HG02973 (cell line): ENCODE measurements at regions not wholly inside any gene's neighbourhood (a gene's known extent, or its start where the extent isn't known, plus 50 kb on each side); places are given as distances from the start of the nearest gene placed in this dataset.

Experiments
- ATAC-seq: cut with Tn5 transposase; IDR thresholded peaks from one replicate; pipeline ENCODE4 v1.9.1; 2021; ENCODE audit warnings: moderate library complexity; ENCODE audit not compliant: unreplicated experiment

DNA sequence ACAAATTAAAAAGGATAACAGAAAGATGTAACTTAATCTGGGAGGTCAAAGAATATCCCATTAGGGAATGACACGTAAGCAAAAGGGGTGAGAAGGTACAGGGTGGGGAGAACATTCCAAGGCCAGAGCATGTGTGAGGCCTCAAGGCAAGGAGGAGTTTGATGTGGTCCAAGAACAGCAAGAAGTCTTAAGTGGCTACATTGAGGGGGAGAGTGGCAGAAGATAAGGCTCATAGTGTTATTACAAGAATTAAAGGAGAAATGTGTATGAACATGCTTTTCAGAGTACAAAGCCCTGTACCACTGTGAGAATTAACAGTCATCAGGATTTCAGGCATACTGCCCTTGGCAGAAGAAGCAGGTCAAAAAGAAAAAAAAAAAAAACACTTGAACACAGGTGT is 174.4 kb upstream of the ERBB4 start:
- no peak for ATAC-seq

DNA sequence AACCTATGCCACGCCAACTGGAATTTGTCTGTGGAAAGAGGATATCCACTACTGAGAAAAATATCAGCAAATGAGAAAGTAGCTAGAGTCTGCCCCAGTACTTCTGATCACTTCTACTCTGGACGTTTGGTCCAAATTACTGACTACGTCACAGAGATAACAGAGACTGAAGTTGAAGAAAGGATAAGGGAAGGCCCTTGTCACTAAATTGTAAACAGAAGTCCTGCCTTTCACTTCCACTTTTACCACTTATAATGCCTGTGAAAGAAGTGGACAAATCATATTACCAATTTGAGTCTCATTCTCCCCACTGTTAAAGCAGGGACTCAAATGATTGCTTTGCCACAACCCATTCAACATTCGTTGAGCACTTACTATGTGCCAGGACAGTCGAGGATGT is 173.9 kb upstream of the ERBB4 start:
- ATAC-seq: no peak

DNA sequence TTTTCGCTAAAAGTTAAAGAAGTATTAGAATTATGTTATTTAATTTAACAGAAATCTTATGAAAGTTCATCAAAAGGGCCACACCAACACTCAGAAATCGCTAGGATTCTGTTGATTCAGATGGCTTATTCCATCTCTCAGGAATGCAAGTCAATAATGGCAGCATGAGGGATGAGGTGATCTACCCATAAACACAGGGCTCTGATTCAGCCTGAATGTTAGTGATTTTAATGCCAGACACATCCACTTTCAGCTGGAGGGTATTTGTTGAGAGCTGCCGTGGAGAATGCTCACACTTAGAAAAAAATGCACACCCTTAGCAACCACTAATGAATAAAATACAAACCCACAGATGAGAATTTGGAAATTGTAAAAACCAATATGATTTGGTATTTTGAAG is 173.3 kb upstream of the ERBB4 start:
- ATAC-seq: no peak

DNA sequence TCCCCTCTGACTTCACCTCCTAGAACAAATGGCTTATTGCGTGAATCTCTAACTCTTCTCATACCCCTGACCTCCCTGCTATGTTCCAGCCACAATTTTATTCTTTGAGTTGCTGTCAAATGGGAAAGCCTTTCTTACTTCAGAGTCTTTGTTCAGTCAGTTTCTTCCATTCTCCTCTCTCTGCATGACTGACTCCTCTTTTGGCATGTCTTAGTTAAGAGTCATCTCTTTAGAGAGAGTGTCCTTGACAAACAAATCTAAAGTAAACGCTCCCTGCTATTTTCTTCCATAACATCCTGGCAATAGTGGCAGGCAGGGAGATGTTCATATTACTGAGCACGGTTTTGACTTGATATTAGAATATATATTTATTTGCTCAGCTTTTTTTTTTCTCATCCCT is 170.7 kb upstream of the ERBB4 start:
- ATAC-seq: no peak

DNA sequence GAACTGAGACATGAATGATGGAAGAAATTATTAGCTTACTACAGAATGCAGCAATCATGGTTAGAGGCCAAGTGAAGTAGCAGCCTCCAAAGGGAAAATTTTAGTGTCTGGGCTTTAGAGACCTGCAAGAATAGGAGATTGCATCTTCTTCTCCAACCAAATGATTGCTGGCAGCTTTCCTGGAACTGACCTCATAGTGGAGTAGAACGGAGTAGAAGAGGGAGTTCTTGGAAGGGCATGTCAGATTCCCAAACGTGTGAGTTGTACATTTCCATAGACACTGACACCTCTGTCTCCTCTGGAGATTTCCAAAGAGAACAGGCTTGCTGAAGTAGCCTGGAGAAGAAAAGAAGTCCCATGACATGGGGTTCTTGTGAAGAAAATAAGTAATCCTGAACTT is 169.8 kb upstream of the ERBB4 start:
- no peak for ATAC-seq

DNA sequence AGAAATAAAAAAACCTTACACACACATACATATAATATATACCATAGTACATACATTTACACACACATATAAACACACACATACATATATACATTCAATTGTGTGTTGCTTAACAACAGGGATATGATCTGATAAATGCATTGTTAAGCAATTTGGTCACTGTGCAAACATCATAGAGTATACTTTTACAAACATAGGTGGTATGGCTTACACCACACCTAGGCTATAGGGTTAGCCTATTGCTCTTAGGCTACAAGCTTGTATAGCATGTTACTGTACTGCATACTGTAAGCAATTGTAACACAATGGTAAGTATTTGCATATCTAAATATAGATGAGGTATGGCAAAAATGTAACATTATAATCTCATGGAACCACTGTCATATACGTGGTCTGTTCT is 156.8 kb upstream of the ERBB4 start:
- ATAC-seq: no peak

DNA sequence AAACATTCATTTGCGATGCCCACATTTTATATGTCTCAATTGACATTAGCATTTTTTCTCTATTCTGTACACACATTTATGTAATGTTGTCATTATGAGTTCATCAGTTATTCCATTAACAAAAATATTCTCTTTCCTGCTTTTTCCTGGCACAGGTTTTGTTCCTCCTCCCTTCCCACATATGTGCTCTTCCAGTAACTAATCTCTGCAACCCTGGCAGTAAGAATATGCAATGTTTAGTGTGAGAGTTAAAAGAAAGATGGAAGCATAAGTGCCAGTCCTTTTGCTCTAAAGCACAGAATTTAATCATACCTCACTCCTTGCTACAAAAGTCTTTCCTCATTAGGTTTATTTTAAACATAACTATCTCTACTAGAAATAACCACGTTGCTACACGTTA is 155.8 kb upstream of the ERBB4 start:
- no peak for ATAC-seq

DNA sequence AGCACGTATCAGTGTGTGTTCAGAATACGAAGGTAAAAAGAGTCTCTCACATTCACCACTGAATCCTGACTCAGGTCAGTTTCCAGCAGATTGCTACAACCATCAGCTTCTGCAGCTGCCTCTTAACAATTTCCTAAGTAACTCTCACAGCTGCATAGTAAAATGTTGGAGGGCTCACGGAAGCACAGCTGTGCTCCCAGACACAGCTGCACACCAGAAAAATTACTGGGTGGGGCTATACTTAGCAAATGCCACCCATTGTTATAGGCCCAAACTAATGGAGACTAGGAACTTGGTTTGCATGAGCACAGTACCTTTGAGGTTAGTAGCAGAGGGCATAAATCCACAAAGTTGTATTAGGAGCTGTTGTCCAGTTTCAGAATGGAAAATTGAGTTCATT is 153.9 kb upstream of the ERBB4 start:
- ATAC-seq: no peak

DNA sequence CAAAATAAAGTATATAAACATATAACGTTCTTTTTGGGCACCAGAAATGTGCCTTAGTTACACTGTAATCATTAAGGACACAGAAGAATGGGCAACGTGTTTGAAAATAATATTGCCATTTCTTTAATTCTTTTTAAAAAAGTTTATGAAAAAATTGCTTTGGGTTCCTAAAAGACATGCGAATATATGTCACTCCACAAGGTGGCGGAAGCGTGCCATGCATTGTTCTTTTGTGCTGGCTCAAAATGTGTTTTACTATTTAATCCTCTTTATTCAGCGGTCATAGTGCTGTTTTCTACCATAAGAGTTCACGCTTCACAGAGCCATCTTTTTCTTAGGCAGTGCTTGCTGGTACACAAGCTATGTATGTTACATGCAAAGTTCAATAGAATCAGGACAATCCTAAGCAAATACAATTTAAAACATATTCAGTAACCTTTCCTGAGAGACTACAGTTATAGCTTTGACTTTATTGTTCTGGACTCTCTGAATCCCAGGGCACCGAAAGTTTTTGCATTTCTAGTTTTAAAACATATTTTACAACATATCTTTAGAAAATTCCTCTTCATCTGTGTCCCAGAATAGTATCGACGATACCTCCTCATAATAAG is 147.8 kb upstream of the ERBB4 start:
- ATAC-seq: no peak

DNA sequence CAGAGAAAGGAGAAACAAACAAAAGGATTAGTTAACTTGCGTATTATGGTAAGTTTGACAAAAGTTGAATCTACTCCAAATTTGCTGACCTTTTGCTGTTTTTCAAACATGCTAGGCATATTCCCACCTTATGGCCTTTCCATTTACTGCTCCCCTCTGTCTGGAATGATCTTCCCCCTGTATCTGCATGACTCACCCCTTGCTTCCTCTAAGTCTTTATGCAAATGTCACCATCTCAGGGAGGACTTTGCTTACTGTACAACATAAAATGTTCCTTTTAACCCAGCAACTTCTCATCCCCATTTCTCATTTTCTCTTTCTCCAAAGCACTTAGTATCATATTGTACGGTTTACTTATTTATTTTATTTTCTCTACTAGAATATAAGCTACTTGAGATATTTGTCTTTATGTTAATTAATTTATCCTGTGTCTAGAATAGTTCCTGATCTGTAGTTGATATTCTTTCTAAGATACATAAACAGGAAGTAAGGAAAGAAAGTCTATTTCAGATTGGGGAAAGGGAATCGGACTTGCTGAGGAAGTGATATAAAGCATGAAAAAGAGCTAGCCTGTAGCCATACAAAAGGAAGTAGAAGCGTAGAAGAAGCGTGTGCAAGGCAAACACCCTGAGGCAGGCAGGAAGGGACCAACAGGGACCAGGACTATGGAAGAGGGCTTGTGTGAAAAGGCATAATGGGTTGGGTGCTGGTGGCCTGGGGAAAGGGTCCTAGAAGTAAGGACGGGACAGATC is 144.9 kb upstream of the ERBB4 start:
- ATAC-seq: no peak

DNA sequence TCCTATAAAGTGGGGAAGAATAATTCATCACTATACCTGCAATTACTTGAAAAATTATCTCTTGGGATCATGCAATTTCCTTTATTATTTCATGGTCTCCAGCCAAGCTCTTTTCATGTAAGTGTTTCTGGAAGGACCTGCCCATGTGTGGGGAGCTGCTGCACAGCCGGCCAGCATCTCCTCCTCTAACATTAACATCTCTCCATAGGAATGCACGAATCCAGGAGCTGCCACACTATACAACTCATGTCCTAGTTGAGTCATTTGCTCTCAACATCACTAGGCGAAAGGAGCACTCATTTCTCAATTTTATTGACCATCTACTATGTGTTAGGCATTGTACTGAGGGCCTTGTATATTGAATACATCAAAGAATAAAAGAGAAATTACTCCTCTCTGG is 144.3 kb upstream of the ERBB4 start:
- ATAC-seq: no peak

DNA sequence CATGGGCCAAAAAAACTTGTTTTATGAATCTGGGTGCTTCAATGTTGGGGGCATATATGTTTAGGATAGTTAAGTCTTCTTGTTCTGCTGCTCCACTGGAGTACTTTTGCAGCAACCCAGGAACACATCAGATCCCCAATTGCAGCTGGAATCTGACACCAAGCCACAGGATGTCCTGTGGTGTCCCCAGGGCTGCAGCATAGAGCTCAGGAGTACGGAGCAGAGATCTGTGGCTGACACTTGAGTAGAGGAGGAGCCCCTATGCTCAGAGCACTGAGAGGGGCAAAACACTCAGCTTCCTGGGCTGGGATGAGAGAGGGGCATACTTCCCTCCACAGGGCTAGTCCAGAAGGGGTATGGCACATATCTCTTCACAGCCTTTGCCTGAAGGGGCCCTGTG is 138.9 kb upstream of the ERBB4 start:
- no peak for ATAC-seq

DNA sequence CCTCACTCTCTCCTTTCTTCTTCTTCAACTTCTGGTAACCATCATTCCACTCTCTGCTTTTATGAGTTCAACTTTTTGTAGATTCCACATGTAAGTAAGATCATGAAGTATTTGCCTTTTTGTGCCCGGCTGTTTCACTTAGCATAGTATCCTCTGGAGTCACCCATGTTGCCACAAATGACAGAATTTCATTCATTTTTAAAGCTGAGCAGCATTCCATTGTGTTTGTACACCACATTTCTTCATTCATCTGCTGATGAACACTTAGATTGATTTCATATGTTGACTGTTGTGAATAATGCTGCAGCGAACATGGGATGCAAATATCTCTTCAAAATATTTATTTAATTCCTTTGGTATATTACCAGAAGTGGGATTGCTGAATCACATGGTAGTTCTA is 133.6 kb upstream of the ERBB4 start:
- ATAC-seq: no peak

DNA sequence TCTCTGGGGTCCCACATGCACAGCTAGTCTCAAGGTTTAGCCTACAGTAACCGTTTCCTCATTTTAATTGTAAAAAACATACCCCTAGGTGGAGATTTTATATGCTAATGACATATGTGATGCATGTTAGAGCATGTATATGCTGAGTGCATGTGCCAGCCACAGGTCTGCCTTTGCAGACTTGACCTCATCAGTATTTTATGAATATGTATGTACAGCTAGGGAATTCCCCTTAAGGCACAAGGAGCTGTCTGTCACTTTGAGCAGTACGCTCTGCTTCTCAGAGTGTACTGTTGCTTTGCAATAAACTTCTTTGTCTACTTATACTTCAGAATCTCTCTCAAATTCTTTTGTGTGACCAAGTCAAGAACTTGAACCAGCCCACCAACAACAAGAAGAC is 131.2 kb upstream of the ERBB4 start:
- no peak for ATAC-seq

DNA sequence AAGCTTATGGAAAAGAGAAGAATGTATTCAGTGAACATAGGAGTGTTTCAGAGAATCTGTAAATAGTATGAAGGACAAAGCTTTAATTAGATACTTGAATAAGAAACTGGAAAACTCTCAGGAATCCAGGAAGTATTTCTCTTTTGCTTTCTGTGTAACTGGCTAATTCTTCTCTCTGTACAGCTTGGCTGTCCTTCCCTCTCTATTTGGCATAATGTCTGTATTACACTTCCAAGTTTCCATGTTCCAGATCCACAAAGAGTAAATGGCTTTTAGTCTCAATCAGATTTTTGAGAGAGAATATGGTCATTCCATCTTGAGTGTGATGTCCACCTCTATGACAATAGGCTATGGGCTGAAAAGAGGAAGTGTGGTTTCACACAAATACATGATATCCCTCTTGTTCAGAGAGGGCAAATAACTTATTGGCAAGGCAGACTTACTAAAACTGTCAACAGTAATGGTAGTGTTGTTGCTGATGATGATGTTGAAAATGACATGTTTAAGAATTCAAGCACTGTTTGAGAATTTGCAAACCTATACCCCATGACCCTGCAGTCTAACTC is 129.2 kb upstream of the ERBB4 start:
- no peak for ATAC-seq

DNA sequence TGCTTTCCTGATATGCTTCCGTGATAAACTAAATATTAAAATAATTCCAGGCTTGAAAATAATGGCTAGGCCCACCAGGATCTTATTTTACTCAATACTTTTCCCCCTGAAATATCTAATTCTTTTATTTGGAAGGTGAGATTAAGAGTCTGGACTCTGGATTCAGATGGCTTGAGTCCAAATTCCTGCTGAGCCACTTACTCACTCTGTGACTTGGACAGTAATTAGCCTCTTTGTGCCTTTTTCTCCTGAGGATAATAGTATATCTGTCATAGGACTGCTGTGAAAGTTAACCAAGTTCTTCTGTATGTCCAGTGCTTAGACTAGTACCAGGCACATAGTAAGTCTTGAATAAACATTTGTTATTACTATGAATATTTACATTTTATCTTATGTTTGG is 127.3 kb upstream of the ERBB4 start:
- ATAC-seq: no peak

DNA sequence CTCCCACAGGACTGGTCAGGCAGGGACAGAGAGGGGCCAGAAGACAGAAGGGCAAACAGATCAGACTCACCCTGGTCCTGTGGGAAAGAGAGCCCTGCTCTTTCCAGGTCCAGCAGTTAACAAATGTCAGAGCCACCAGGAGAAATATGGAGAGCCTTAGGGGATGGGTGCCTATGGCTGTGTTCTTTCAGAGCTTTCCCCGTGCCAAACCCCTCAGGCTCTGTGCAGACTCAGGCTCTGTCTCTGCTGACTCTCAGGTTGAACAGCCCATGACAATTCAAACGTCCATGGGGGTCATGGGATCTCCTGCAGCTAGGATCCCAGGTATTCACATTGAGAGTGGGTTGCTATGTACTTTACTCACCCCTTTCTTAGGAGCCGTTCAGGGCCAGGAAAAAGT is 120.8 kb upstream of the ERBB4 start:
- no peak for ATAC-seq

DNA sequence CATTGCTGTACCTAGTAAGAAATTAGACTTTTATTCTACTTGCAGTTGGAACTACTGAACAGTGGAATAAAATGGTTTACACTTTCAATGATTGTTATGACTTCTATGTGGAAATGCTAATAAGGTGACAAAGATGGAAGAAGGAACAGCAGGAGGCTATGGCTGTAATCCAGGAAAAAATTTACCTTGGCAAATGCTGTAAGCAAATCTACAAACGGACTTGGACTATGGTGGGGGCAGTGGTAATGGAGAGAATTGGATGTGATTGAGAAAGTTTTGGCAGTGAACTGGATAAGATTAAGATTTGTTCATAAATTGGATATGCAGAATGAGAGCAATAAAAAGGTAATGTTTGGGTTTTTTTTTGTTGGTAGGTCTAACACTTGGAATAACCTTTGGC is 111.0 kb upstream of the ERBB4 start:
- ATAC-seq: no peak

DNA sequence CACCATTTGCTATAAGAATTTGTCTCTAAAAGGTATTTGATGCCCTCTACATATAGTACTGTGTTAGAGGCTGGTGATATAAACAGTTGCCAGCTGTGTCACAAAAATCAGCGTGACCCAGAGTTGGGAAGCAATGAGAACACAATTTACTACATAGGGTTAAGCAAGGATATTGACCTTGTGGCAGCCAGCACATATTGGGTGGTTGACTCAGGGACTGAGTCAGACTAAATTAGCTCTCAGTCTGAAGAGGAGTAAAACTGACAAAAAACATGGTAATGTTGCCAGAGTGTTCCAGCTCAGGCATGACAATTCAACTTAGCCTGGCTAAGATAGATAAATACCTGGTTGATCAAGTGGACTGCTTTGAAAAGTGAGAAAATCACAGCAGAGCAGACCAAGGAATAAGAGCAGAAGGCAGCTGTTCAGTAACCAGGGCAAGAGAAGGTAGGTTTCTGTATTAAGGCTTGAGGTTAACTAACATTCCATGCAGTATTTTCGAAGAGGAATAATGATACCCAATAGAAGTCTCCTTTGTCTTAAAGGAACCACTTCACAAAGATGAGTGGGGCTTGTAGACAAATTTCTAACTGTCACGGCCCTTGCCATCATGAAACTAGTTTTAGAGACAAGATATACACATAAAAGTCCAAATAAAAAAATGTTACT is 108.2 kb upstream of the ERBB4 start:
- no peak for ATAC-seq

DNA sequence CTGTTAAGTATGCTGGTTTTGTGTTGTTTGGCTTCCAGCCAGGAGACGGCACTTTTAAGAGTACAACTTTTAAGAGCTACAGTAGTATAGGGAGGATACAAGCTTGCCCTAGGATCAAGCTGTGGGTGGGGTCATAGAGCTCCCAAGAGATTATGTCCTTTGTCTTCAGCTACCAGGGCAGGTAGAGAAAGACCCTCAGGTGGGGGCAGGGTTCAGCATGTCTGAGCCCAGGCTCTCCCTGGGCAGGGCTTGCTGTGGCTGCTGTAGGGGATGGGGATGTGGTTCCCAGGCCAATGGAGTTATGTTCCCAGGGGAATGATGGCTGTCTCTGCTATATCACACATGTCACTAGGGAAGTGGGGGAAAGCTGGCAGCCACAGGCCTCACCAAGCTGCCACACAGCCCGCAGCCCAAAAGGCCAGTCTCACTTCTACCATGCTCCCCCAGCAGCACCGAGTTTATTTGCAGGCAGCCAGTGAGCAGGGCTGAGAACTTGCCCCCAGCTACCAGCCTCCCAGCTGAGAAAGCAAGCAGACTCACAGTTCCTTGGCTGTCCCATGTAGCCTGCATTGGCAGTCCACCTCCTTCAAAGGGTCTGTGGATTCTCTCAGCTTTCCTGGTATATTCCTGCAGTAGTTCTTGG is 105.7 kb upstream of the ERBB4 start:
- ATAC-seq: no peak

DNA sequence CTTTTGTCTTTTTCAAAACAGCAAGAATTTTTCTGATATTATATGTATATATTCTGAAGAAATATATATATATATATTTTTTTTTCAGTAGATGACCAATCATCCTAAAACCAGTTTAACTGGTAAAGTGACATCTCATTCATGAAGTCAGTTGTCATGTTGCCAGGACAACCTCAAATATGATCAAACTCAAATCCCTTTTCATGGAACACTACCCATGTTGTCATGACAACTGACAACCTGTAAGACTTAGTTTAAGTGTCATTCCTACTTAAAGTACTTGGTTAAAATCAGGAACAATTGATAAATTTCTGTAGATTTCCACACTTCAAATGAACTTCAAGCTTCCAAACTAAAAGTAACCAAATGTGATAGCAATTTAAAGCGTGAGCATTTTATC is 101.8 kb upstream of the ERBB4 start:
- ATAC-seq: no peak

DNA sequence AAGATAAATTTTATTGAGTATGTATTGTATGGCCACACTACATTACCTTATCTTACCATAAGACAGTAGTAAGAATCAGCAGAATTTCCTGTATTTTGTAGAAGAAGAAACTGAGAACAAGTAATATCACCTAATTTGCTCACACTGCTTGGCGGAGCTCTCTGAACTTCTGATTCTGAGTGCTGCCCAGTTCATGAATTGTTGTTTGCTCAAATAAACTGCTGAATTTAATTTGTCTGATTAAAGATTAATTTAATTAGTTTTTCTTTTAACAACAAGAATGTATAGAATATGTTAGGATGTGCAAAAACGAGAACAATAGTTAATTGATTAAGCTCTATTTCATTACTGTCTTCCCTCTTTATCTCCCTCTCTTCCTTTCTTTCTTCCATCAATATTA is 100.1 kb upstream of the ERBB4 start:
- ATAC-seq: no peak
